ENCODE measurements at regions not wholly inside any gene's neighbourhood (a gene's known extent, or its start where the extent isn't known, plus 50 kb on each side); places are given as distances from the start of the nearest gene placed in this dataset.
"Not testable (repeated sequence)": the region's sequence is repeated elsewhere in the genome, so short reads cannot be mapped to it uniquely, and the experiment has no call there.

DNA sequence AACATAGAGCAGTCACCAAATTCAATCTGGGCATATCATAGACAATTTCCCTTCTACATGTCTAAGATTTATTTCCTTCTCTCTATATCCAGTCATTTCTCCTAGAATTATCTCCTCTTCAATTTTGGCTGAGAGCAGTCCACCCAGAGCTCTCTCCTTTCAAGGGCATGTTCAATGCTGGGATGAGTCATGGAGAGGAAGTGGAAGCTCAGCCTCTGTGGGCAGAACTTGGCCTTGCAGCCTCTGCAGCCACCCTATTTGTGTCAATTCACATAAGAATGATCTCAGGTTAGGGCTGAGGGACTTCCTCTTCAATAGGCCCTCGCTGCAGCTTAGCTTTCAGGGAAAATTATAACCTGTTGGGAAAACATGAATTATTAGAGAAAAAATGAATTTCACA, 560.8 kb downstream of the POM121L12 start:
- Mint-ChIP-seq H3K36me3 (ENCODE audit: low read depth) (no peaks in the 10 kb centered on the region), H3K27me3 (ENCODE audit: low read depth) (no peaks in the 10 kb centered on the region), H3K9me3 (peaks cover 25% of the 10 kb centered on the region), H3K27ac (no peak overlapping the region), H3K4me1 (ENCODE audit: low read depth) (no peaks in the 10 kb centered on the region), H3K4me3 (no peak overlapping the region)
- CTCF ChIA-PET = no interaction called here
- no peak for DNase-seq
- intact Hi-C loops (cut with micrococcal nuclease) = no loop called here

DNA sequence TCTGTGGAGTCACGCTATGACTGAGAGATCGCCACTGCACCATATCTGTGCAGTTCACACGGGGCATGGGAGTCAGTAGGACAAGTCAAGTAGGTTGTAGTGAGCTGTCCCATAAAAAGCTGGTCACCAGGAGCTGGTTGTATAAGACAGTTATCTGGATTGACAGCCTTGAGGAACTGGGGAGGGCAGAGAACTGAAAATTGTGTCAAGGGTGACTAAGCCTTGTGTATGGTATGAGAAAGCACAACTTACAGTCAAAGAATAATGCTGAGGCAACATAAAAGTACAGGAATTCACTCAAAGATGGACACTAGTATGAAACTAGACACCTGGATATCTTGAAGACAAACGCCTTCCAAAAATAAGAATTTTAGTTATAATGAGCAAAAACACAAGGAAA, 564.9 kb downstream of the POM121L12 start:
- no peak for DNase-seq
- CTCF ChIA-PET = no interaction called here
- H3K27ac Mint-ChIP-seq = no peak overlapping the region
- no peaks in the 10 kb centered on the region for H3K36me3 Mint-ChIP-seq (ENCODE audit: low read depth)
- H3K9me3 Mint-ChIP-seq = peaks cover 21% of the 10 kb centered on the region
- H3K4me3 Mint-ChIP-seq = no peak overlapping the region
- intact Hi-C loops (cut with micrococcal nuclease) = no loop called here
- H3K4me1 Mint-ChIP-seq (ENCODE audit: low read depth) = no peaks in the 10 kb centered on the region
- H3K27me3 Mint-ChIP-seq (ENCODE audit: low read depth) = no peaks in the 10 kb centered on the region

DNA sequence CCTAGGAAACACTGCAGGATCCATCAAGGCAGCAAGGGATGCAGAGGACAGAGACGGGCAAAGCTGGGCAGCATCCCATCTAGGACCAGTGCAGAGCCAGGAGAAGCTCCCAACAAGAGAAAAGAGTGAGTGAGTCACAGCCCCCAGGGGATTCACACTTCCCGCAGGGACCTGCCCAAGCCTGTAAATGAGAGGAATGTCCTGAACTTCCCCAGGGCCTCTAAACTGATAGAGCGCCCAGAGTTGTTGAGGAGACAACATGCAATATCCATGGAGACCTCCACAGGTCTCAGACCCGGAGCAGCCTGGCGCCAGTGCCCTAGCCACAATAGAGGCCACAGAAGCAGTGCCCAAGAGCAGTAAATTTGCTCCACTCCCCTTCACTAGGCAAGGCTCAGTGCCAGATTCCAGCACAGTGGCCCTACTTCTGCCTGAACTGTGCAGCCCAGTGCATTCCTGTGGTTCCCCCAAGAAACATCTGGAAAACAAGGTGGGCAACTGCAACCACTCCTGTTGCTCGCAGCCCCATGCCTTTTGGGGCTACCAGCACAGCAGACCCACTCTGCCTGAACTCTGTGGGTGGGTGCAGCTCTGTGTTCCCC, 567.5 kb downstream of the POM121L12 start:
- H3K36me3 Mint-ChIP-seq (ENCODE audit: low read depth) = no peaks in the 10 kb centered on the region
- CTCF ChIA-PET = no interaction called here
- no peaks in the 10 kb centered on the region for H3K27me3 Mint-ChIP-seq (ENCODE audit: low read depth)
- DNase-seq = no peak
- H3K9me3 Mint-ChIP-seq = peaks cover 13% of the 10 kb centered on the region
- no peak overlapping the region for H3K27ac Mint-ChIP-seq
- no peak overlapping the region for H3K4me3 Mint-ChIP-seq
- no peaks in the 10 kb centered on the region for H3K4me1 Mint-ChIP-seq (ENCODE audit: low read depth)
- intact Hi-C loops (cut with micrococcal nuclease) = no loop called here

DNA sequence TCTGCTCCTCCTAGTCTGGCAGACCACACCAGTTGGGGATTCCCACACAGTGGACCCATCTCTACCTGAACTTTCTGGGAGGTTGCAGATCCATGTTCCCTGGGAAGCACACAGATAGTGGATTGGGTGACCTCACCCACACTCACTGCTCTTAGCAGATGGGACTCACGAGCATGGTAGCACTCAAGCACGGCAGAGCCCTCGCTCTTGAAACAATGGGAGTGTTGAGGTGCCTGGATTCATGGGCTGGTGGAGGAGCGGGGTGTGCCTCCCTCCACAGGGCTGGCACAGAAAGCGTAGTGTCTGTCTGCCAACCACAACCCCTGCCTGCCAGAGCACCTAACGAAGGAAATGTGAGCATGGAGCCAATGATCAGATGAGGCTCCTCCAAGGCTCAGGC, 568.0 kb downstream of the POM121L12 start:
- no peaks in the 10 kb centered on the region for H3K4me1 Mint-ChIP-seq (ENCODE audit: low read depth)
- H3K4me3 Mint-ChIP-seq = no peak overlapping the region
- intact Hi-C loops (cut with micrococcal nuclease) = no loop called here
- DNase-seq = no peak
- CTCF ChIA-PET = no interaction called here
- H3K9me3 Mint-ChIP-seq = peaks cover 13% of the 10 kb centered on the region
- H3K27ac Mint-ChIP-seq = no peak overlapping the region
- no peaks in the 10 kb centered on the region for H3K36me3 Mint-ChIP-seq (ENCODE audit: low read depth)
- H3K27me3 Mint-ChIP-seq (ENCODE audit: low read depth) = no peaks in the 10 kb centered on the region

DNA sequence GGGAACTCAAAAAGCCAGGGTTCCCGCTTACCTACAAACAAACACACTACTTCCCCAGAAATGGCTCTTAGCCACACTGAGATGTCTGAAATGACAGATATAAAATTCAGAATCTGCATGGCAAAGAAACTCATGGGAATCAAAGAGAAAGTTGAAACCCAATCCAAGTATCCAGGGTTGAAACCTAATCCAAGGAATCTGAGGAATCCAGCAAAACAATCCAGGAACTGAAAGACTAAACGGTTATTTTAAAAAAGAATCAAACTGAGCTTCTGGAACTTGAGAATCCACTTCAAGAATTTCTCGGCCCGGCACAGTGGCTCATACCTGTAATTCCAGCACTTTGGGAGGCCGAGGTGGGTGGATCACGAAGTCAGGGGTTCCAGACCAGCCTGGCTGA, 568.8 kb downstream of the POM121L12 start:
- CTCF ChIA-PET = no interaction called here
- intact Hi-C loops (cut with micrococcal nuclease) = no loop called here
- Mint-ChIP-seq H3K4me1 (ENCODE audit: low read depth) (no peaks in the 10 kb centered on the region), H3K36me3 (ENCODE audit: low read depth) (no peaks in the 10 kb centered on the region), H3K27me3 (ENCODE audit: low read depth) (no peaks in the 10 kb centered on the region), H3K4me3 (no peak overlapping the region), H3K27ac (no peak overlapping the region), H3K9me3 (peaks cover 13% of the 10 kb centered on the region)
- no peak for DNase-seq

DNA sequence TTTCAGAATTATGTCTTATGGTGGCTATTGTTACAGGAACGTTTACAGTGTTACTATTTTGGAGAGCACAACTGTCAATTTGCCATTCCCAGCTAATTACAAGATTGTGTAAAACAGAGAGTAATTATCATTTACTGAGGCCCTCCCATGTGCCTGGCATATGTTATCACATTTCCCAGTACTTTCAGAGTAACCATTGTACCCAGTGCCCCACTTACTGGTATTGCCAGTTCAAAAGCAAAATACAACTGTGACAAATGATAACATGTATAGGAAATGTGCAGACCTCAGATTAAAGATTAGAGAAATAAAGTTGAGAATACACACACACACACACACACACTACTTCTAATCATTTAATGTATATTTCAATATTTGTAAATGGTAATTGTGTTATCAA, 572.5 kb downstream of the POM121L12 start:
- Mint-ChIP-seq H3K27me3 (ENCODE audit: low read depth) (no peaks in the 10 kb centered on the region), H3K9me3 (peaks cover 5% of the 10 kb centered on the region), H3K4me1 (ENCODE audit: low read depth) (no peaks in the 10 kb centered on the region), H3K27ac (no peak overlapping the region), H3K36me3 (ENCODE audit: low read depth) (no peaks in the 10 kb centered on the region), H3K4me3 (no peak overlapping the region)
- CTCF ChIA-PET = no interaction called here
- no peak for DNase-seq
- intact Hi-C loops (cut with micrococcal nuclease) = no loop called here

DNA sequence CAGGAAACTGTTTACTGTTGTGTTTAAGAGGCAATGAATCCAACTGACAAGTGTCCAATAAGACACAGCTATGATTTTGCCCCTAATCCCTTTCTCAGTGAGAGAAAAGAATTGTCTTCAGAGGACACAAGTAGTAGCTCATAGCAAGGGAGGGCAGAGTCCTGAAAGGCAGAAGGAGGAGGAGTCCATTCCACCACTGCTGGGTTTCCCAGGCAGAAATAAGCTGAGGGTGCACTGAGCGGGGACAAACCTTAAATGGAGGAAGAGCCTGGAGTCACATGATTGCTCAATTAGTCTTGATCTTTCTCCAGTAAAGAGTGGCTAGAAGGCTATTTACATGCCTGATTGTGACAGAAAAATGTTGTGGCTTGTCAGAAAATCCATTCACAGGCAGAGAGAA, 573.8 kb downstream of the POM121L12 start:
- intact Hi-C loops (cut with micrococcal nuclease) = no loop called here
- no peak overlapping the region for H3K27ac Mint-ChIP-seq
- no peak for DNase-seq
- H3K9me3 Mint-ChIP-seq = peaks cover 7% of the 10 kb centered on the region
- H3K4me3 Mint-ChIP-seq = no peak overlapping the region
- H3K27me3 Mint-ChIP-seq (ENCODE audit: low read depth) = no peaks in the 10 kb centered on the region
- H3K4me1 Mint-ChIP-seq (ENCODE audit: low read depth) = no peaks in the 10 kb centered on the region
- H3K36me3 Mint-ChIP-seq (ENCODE audit: low read depth) = no peaks in the 10 kb centered on the region
- CTCF ChIA-PET = no interaction called here

DNA sequence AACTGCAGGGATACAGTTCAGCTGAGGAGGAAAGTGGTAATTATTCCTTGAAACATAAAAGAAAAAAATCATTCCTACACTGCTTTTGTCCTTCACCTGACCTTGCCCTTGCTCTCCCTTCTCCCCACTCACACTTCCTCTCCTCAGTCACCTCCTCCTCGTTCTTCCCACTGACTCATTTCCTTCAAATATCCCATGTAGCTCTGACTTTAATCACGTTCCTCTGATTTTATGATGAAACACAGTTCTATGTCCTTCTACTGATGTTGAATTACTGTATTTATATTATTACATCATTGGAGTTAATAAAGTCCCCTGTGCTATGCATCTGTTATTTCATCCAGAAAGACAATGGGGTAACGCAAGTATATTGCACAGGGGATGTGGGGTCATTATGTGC, 575.6 kb downstream of the POM121L12 start:
- H3K9me3 Mint-ChIP-seq = peaks cover 9% of the 10 kb centered on the region
- no peaks in the 10 kb centered on the region for H3K27me3 Mint-ChIP-seq (ENCODE audit: low read depth)
- intact Hi-C loops (cut with micrococcal nuclease) = no loop called here
- H3K36me3 Mint-ChIP-seq (ENCODE audit: low read depth) = no peaks in the 10 kb centered on the region
- H3K27ac Mint-ChIP-seq = no peak overlapping the region
- no peak overlapping the region for H3K4me3 Mint-ChIP-seq
- DNase-seq = no peak
- CTCF ChIA-PET = no interaction called here
- no peaks in the 10 kb centered on the region for H3K4me1 Mint-ChIP-seq (ENCODE audit: low read depth)

DNA sequence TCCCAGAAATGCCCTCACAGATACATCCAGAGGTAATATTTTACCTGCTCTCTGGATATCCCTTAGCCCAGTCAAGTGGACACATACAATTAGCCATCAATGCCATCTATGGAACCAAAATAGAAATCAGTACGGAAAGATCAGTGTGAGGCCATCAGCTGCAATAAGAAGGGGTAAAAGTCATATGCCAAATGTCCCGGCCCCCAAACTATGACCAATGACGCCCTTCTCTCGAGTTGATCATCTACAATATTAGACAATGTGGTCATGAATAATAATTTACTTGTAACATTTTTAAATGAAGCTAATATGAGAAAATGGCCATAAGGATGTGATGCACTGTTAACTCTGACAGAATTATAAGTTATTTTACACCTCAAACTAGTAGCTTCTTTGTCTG, 588.9 kb downstream of the POM121L12 start:
- no peak overlapping the region for H3K27ac Mint-ChIP-seq
- H3K27me3 Mint-ChIP-seq (ENCODE audit: low read depth) = no peaks in the 10 kb centered on the region
- peaks cover 22% of the 10 kb centered on the region for H3K9me3 Mint-ChIP-seq
- no peaks in the 10 kb centered on the region for H3K4me1 Mint-ChIP-seq (ENCODE audit: low read depth)
- H3K4me3 Mint-ChIP-seq = no peak overlapping the region
- no peak for DNase-seq
- intact Hi-C loops (cut with micrococcal nuclease) = no loop called here
- CTCF ChIA-PET = no interaction called here
- H3K36me3 Mint-ChIP-seq (ENCODE audit: low read depth) = no peaks in the 10 kb centered on the region

DNA sequence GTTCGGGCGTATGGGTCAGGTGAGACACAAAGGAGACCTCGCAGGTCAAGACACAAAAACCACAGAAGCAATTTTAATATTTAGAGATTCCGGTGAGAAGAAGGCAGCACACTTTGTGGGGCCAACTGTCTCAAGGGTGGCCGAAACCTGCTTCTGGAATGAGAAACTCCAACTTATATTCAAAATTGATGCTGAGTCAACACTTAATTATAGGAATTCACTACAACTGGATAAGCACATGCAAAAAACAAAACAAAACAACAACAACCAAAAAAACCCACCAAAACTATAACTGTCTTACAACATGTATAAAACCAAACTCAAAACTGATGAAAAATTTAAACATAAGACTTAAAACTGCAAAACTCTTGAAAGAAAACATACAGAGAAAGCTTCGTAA, 593.3 kb downstream of the POM121L12 start:
- no peaks in the 10 kb centered on the region for H3K27me3 Mint-ChIP-seq (ENCODE audit: low read depth)
- intact Hi-C loops (cut with micrococcal nuclease) = no loop called here
- no peak for DNase-seq
- H3K9me3 Mint-ChIP-seq = peaks cover 18% of the 10 kb centered on the region
- H3K4me3 Mint-ChIP-seq = no peak overlapping the region
- no peak overlapping the region for H3K27ac Mint-ChIP-seq
- H3K36me3 Mint-ChIP-seq (ENCODE audit: low read depth) = no peaks in the 10 kb centered on the region
- H3K4me1 Mint-ChIP-seq (ENCODE audit: low read depth) = no peaks in the 10 kb centered on the region
- CTCF ChIA-PET = no interaction called here

DNA sequence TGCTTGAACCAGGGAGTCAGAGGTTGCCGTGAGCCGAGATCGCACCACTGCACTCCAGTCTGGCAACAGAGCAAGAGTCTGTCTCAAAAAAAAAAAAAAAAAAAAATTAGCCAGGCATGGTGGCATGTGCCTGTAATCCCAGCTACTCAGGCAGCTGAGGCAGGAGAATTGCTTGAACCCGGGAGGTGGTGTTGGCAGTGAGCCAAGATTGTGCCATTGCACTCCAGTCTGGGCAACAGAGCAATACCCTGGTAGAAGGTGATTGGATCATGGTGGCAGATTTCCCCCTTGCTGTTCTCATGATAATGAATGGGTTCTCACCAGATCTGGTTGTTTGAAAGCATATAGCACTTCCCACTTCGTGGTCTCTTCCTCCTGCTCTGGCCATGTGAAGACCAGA, 599.8 kb downstream of the POM121L12 start:
- H3K9me3 Mint-ChIP-seq = peaks cover 18% of the 10 kb centered on the region
- H3K27ac Mint-ChIP-seq; H3K4me3 Mint-ChIP-seq; intact Hi-C loops (cut with micrococcal nuclease); H3K36me3 Mint-ChIP-seq (ENCODE audit: low read depth); CTCF ChIA-PET; H3K27me3 Mint-ChIP-seq (ENCODE audit: low read depth); DNase-seq; H3K4me1 Mint-ChIP-seq (ENCODE audit: low read depth): not testable (repeated sequence)

DNA sequence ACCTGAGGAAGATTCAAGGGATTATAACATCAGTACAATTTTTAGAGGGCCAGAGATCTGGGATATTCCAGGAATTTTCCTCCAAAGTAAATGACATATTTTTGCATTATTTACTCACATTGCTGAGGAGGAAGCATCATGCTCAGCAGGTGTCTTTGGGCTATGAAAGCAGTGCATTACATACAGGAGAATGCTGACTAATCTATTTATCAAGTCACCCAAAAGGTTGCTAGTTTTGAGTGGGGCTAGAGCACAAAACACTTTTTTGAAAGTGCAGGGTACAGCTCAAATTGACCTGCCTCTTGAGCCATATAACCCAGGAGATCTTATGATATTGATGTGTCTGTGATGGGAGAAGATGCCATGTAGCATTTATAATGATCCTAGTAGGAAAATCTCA, 603.1 kb downstream of the POM121L12 start:
- no peaks in the 10 kb centered on the region for H3K27me3 Mint-ChIP-seq (ENCODE audit: low read depth)
- CTCF ChIA-PET = no interaction called here
- H3K27ac Mint-ChIP-seq = no peak overlapping the region
- DNase-seq = no peak
- intact Hi-C loops (cut with micrococcal nuclease) = no loop called here
- no peaks in the 10 kb centered on the region for H3K36me3 Mint-ChIP-seq (ENCODE audit: low read depth)
- no peak overlapping the region for H3K4me3 Mint-ChIP-seq
- H3K9me3 Mint-ChIP-seq = peaks cover 15% of the 10 kb centered on the region
- H3K4me1 Mint-ChIP-seq (ENCODE audit: low read depth) = no peaks in the 10 kb centered on the region

DNA sequence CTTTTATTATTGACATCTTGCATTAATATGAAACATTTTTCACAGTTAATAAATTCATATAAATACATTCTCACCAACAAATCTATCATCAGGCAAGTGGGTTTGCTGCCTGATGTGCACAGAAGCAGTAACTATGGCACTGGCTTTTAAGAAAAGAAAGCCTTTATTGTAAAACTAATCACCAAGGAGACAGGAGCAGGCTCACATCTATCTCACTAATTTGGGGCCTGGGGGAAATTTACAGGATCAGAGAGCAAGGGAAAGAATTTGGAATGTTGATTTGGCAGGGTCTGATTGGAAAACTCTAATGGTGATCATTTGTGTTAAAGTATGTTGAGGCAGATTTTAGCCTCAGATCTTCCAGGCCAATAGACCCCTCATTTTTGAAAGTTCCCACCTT, 605.7 kb downstream of the POM121L12 start:
- intact Hi-C loops (cut with micrococcal nuclease) = no loop called here
- Mint-ChIP-seq H3K9me3 (peaks cover 18% of the 10 kb centered on the region), H3K36me3 (ENCODE audit: low read depth) (no peaks in the 10 kb centered on the region), H3K27ac (no peak overlapping the region), H3K27me3 (ENCODE audit: low read depth) (no peaks in the 10 kb centered on the region), H3K4me1 (ENCODE audit: low read depth) (no peaks in the 10 kb centered on the region), H3K4me3 (no peak overlapping the region)
- CTCF ChIA-PET = no interaction called here
- DNase-seq = no peak

DNA sequence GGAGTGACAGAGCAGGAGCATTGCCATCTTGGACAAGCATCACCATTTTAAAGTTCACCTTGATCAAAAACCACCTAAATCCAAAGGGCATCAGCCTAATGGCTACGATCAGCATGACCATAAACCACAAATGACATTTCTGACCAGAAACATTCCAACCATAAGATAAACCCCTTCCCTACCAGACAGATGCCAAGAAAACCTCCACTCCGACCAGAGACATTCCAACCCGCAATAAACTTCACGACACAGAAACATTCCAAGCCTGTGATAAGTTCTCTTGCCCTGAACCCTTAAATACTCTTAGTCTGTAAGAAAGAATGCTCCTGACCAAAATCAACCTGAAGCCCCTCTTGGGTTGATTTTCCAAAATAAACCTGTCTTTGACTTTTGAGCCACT, 606.9 kb downstream of the POM121L12 start:
- Mint-ChIP-seq H3K27ac (no peak overlapping the region), H3K9me3 (peaks cover 15% of the 10 kb centered on the region), H3K27me3 (ENCODE audit: low read depth) (no peaks in the 10 kb centered on the region), H3K36me3 (ENCODE audit: low read depth) (no peaks in the 10 kb centered on the region), H3K4me3 (no peak overlapping the region), H3K4me1 (ENCODE audit: low read depth) (no peaks in the 10 kb centered on the region)
- intact Hi-C loops (cut with micrococcal nuclease) = no loop called here
- DNase-seq = no peak
- CTCF ChIA-PET = interaction anchor here (0.7 to 0.9 kb wide), 2 partner anchors 15 to 369 kb away, joined by 4 to 5 read pairs; no protein-coding TSS in a partner anchor

Data from activated naive CD4-positive, alpha-beta T cell treated with anti-CD3 and anti-CD28 coated beads for 36 hours (primary cell).